H9 (cell line): ENCODE measurements at regions not wholly inside any gene's neighbourhood (a gene's known extent, or its start where the extent isn't known, plus 50 kb on each side); places are given as distances from the start of the nearest gene placed in this dataset.

Experiments
- DNase-seq: peaks from one replicate; pipeline ENCODE4 v3.0.0-alpha.2; 2017
- H2AFZ ChIP-seq: one replicate; pipeline ENCODE4 v1.6.1; 2013; ENCODE audit warnings: mild to moderate bottlenecking, low read length, control low read depth, moderate library complexity
- H2AK5ac ChIP-seq: 2 replicates; pipeline ENCODE4 v1.6.1; 2013; ENCODE audit warnings: low read length, control low read depth, mixed read lengths; ENCODE audit not compliant: insufficient read length
- H2BK120ac ChIP-seq: one replicate; pipeline ENCODE4 v1.6.1; 2013; ENCODE audit warnings: low read depth, mild to moderate bottlenecking, low read length, control low read depth, inconsistent platforms; ENCODE audit not compliant: poor library complexity, severe bottlenecking
- H2BK12ac ChIP-seq: 2 replicates; pipeline ENCODE4 v1.6.1; 2013; ENCODE audit warnings: low read length, control low read depth, mixed read lengths, low read depth; ENCODE audit not compliant: insufficient read length
- H2BK15ac ChIP-seq: 2 replicates; pipeline ENCODE4 v1.6.1; 2013; ENCODE audit warnings: low read depth, low read length, control low read depth
- H2BK20ac ChIP-seq: one replicate; pipeline ENCODE4 v1.6.1; 2013; ENCODE audit warnings: low read depth, mild to moderate bottlenecking, low read length, control low read depth, inconsistent platforms; ENCODE audit not compliant: poor library complexity, severe bottlenecking
- H2BK5ac ChIP-seq: 2 replicates; pipeline ENCODE4 v1.6.1; 2013; ENCODE audit warnings: low read length, control low read depth, mixed read lengths; ENCODE audit not compliant: insufficient read length
- H3K14ac ChIP-seq: 2 replicates; pipeline ENCODE4 v1.6.1; 2013; ENCODE audit warnings: low read length, control low read depth; ENCODE audit not compliant: insufficient read depth
- H3K18ac ChIP-seq: 2 replicates; pipeline ENCODE4 v1.6.1; 2013; ENCODE audit warnings: low read depth, mild to moderate bottlenecking, mixed read lengths, low read length, control low read depth; ENCODE audit not compliant: insufficient read length
- H3K23ac ChIP-seq: 2 replicates; pipeline ENCODE4 v1.6.1; 2013; ENCODE audit warnings: low read length, control low read depth, mixed read lengths, low read depth; ENCODE audit not compliant: insufficient read length
- H3K23me2 ChIP-seq: 2 replicates; pipeline ENCODE4 v1.6.1; 2013; ENCODE audit warnings: low read depth, mild to moderate bottlenecking, mixed read lengths, low read length, control low read depth; ENCODE audit not compliant: insufficient read length, poor library complexity, severe bottlenecking
- H3K27ac ChIP-seq: 2 replicates; pipeline ENCODE4 v1.5.1; 2013; ENCODE audit warnings: low read length, control low read depth, mixed read lengths, low read depth; ENCODE audit not compliant: insufficient read length
- H3K27me3 ChIP-seq: 2 replicates; pipeline ENCODE4 v1.6.1; 2013; ENCODE audit warnings: low read length, control low read depth, inconsistent platforms; ENCODE audit not compliant: insufficient read depth
- H3K4ac ChIP-seq: 2 replicates; pipeline ENCODE4 v1.6.1; 2013; ENCODE audit warnings: low read depth, mild to moderate bottlenecking, control low read depth, inconsistent platforms, low read length, moderate library complexity
- H3K4me1 ChIP-seq: 2 replicates; pipeline ENCODE4 v1.6.1; 2013; ENCODE audit warnings: low read length, control low read depth, inconsistent platforms; ENCODE audit not compliant: insufficient read depth
- H3K4me2 ChIP-seq: 2 replicates; pipeline ENCODE4 v1.6.1; 2013; ENCODE audit warnings: low read length, control low read depth, mixed read lengths; ENCODE audit not compliant: insufficient read length, insufficient read depth
- H3K56ac ChIP-seq: 2 replicates; pipeline ENCODE4 v1.6.1; 2013; ENCODE audit warnings: low read depth, mild to moderate bottlenecking, mixed read lengths, low read length, control low read depth; ENCODE audit not compliant: insufficient read length
- H3K79me1 ChIP-seq: 2 replicates; pipeline ENCODE4 v1.6.1; 2013; ENCODE audit warnings: low read depth, mild to moderate bottlenecking, moderate library complexity, low read length, control low read depth, inconsistent platforms; ENCODE audit not compliant: insufficient read depth, poor library complexity, severe bottlenecking
- H3K79me2 ChIP-seq: 2 replicates; pipeline ENCODE4 v1.6.1; 2013; ENCODE audit warnings: low read length, control low read depth, inconsistent platforms; ENCODE audit not compliant: insufficient read depth
- H3K9ac ChIP-seq: 2 replicates; pipeline ENCODE4 v1.6.1; 2013; ENCODE audit warnings: low read length, control low read depth, mixed read lengths; ENCODE audit not compliant: insufficient read length; ENCODE audit errors: extremely low read depth
- H3K9me3 ChIP-seq: one replicate; pipeline ENCODE4 v1.6.1; 2013; ENCODE audit warnings: low read depth, low read length, inconsistent platforms; ENCODE audit not compliant: control insufficient read depth
- H3T11ph ChIP-seq: one replicate; pipeline ENCODE4 v1.6.1; 2013; ENCODE audit warnings: mild to moderate bottlenecking, low read length, control low read depth, inconsistent platforms
- H4K20me1 ChIP-seq: one replicate; pipeline ENCODE4 v1.6.1; 2013; ENCODE audit not compliant: control insufficient read depth, insufficient read length, insufficient read depth
- H4K5ac ChIP-seq: 2 replicates; pipeline ENCODE4 v1.6.1; 2013; ENCODE audit warnings: low read depth, mild to moderate bottlenecking, mixed read lengths, low read length, control low read depth; ENCODE audit not compliant: insufficient read length
- H4K8ac ChIP-seq: replicated peaks from 2 replicates; pipeline ENCODE4 v1.6.1; 2013; ENCODE audit warnings: low read length, control low read depth, mixed read lengths, low read depth; ENCODE audit not compliant: insufficient read length
- H4K91ac ChIP-seq: 2 replicates; pipeline ENCODE4 v1.6.1; 2013; ENCODE audit warnings: low read depth, mild to moderate bottlenecking, moderate library complexity, mixed read lengths, low read length, control low read depth; ENCODE audit not compliant: insufficient read length
- H3K27ac Mint-ChIP-seq, 3 experiments: 2 replicates in 2 of 3; 3 replicates in 1 of 3; pipeline ENCODE4 v1.8.0; 2020 to 2021; ENCODE audit warnings: mixed read lengths in 3 of 3, mild to moderate bottlenecking in 1 of 3, moderate library complexity in 1 of 3
- H3K27me3 Mint-ChIP-seq: 2 replicates; pipeline ENCODE4 v1.8.0; 2021; ENCODE audit warnings: low read depth, mild to moderate bottlenecking, moderate library complexity, mixed read lengths
- H3K36me3 Mint-ChIP-seq, 3 experiments: 2 replicates in 2 of 3; 3 replicates in 1 of 3; pipeline ENCODE4 v1.8.0; 2020 to 2021; ENCODE audit warnings: low read depth in 3 of 3, mixed read lengths in 3 of 3; ENCODE audit not compliant: insufficient read depth in 1 of 3
- H3K4me1 Mint-ChIP-seq, 2 experiments: 2 replicates each; pipeline ENCODE4 v1.8.0; 2020; ENCODE audit warnings: mixed read lengths in 2 of 2
- H3K4me3 Mint-ChIP-seq, 2 experiments: 2 replicates in 1 of 2; 3 replicates in 1 of 2; pipeline ENCODE4 v1.8.0; 2020 to 2021; ENCODE audit warnings: mild to moderate bottlenecking in 2 of 2, mixed read lengths in 2 of 2, moderate library complexity in 1 of 2
- H3K9me3 Mint-ChIP-seq, 2 experiments: 2 replicates in 1 of 2; 3 replicates in 1 of 2; pipeline ENCODE4 v1.8.0; 2020; ENCODE audit warnings: mild to moderate bottlenecking in 2 of 2, mixed read lengths in 2 of 2, moderate library complexity in 1 of 2
- WGBS: extraction: QIAGEN DNeasy Blood & Tissue Kit; methylation state at CpG from one replicate; pipeline ENCODE4 v1.1.7; 2013; ENCODE audit warnings: missing lambda C conversion rate, low lambda C conversion rate, mixed read lengths; ENCODE audit not compliant: insufficient read length; ENCODE audit errors: extremely low coverage; 5-methylcytosine and 5-hydroxymethylcytosine counted together
- TF ChIP-seq, protein P1 (sequence below): fragments of 200-600 bp; sonication (generic); conservative IDR thresholded peaks from 3 replicates; pipeline ENCODE4 v1.8.0; 2021; ENCODE audit warnings: antibody characterized with exemption, mild to moderate bottlenecking

GRCh38 chr15:75134748-75135147 is 66.9 kb upstream of the C15orf39 start:
- Histone ChIP-seq H2BK120ac (no peak overlapping the region), H4K91ac (no peak overlapping the region), H3K56ac (no peak overlapping the region), H4K5ac (no peak overlapping the region), H3K79me2 (no peaks in the 10 kb centered on the region), H2BK5ac (no peak overlapping the region), H3K9me3 (no peaks in the 10 kb centered on the region), H3K23ac (no peak overlapping the region), H3K23me2 (no peaks in the 10 kb centered on the region), H2AK5ac (no peak overlapping the region), H2BK12ac (no peak overlapping the region), H2BK20ac (no peak overlapping the region), H4K20me1 (no peaks in the 10 kb centered on the region), H2AFZ (no peak overlapping the region), H3K18ac (no peak overlapping the region), H3K27ac (no peak overlapping the region), H3K79me1 (no peaks in the 10 kb centered on the region), H3K4ac (no peak overlapping the region), H2BK15ac (no peak overlapping the region), H3K4me1 (no peaks in the 10 kb centered on the region), H3K4me2 (no peak overlapping the region), H3K27me3 (no peaks in the 10 kb centered on the region), H4K8ac (no peak overlapping the region), H3K9ac (no peak overlapping the region), H3T11ph (no peak overlapping the region), H3K14ac (no peak overlapping the region)
- no peaks in the 10 kb centered on the region for H3K36me3 Mint-ChIP-seq
- TF ChIP-seq, protein P1, sequence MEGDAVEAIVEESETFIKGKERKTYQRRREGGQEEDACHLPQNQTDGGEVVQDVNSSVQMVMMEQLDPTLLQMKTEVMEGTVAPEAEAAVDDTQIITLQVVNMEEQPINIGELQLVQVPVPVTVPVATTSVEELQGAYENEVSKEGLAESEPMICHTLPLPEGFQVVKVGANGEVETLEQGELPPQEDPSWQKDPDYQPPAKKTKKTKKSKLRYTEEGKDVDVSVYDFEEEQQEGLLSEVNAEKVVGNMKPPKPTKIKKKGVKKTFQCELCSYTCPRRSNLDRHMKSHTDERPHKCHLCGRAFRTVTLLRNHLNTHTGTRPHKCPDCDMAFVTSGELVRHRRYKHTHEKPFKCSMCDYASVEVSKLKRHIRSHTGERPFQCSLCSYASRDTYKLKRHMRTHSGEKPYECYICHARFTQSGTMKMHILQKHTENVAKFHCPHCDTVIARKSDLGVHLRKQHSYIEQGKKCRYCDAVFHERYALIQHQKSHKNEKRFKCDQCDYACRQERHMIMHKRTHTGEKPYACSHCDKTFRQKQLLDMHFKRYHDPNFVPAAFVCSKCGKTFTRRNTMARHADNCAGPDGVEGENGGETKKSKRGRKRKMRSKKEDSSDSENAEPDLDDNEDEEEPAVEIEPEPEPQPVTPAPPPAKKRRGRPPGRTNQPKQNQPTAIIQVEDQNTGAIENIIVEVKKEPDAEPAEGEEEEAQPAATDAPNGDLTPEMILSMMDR, result no peak
- no peak overlapping the region for H3K4me3 Mint-ChIP-seq
- H3K27me3 Mint-ChIP-seq, result peaks cover 15% of the 10 kb centered on the region
- no CpG with 5 or more reads among the region's 2 CpGs for WGBS
- DNase-seq, result no peak
- peaks cover 0 to 2% of the 10 kb centered on the region in 2 experiments; a peak in 1 of 5 replicates for H3K9me3 Mint-ChIP-seq
- peaks cover 15 to 25% of the 10 kb centered on the region in 2 experiments for H3K4me1 Mint-ChIP-seq
- no peak overlapping the region for H3K27ac Mint-ChIP-seq
